HG03064 (cell line): ENCODE measurements at regions not wholly inside any gene's neighbourhood (a gene's known extent, or its start where the extent isn't known, plus 50 kb on each side); places are given as distances from the start of the nearest gene placed in this dataset.

Experiments
- ATAC-seq: cut with Tn5 transposase; IDR thresholded peaks from one replicate; pipeline ENCODE4 v1.9.1; 2021; ENCODE audit warnings: low read depth; ENCODE audit not compliant: unreplicated experiment

DNA sequence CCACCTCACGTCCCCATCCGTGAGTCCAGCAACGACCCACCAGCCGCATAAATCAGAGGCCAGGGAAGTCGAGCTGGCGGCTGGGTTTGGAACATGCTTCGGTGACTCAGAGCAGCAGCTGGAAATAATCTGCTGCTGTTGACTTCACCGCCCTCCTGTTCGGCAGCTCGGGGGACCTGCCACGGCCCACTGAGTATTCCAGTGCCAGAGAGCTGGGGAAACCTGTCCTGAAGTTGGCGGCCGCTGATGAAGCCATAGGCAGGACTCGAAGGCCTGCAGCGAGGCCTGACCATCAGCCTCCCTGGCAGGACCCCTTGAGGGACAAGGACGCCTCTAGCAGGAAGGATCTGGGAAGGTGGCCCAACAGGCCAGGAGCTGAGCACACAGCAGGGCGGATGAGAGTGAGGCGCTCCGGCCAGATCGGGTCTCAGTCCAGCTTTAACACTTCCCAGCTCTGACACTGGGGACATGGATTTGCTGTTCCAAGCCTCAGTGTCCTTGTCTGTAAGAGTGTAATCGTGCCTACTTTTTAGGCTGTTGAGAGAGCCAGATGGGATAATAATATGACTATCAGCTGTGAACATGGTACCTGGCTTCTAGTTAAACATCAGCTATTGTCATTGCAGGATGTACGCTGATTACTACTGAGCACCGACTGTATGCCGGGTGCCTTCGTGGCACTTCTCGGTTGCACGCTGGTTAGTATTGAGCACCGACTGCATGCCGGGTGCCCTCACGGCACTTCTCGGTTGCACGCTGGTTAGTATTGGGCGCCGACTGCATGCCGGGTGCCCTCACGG is 50.4 kb upstream of the CIBAR2 start:
- no peak for ATAC-seq

DNA sequence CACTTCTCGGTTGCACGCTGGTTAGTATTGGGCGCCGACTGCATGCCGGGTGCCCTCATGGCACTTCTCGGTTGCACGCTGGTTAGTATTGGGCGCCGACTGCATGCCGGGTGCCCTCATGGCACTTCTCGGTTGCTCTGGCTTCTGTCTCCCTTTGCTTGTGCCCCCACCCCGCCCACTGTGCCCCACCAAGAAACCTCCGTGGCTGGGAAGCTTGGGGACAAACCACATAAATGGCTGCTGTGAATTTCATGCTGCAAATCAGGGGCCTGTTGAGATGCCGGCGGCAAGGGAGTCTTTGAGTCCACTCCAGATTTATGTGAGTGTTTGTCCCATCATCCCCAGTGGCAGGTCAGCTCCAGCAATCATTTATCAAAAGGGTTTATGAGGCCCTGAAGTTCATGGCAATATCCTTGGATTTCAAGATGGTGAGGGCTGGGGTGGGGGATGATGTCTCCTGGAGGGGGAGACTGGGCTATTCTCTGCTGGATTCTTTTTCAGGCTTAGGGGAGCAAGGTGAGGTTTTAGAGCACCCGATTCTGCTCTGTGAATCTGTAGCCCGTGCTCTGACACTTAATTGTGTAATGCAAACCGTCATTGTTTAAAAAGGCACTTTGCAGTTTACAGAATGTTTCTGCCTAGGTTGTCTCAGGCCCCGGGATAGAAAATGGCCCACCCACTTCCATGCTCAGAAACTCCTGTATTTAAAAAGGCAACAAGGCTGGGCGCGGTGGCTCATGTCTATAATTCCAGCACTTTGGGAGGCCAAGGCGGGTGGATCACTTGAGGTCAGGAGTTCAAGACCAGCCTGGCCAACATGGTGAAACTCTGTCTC is 51.2 kb upstream of the CIBAR2 start:
- ATAC-seq: no peak

DNA sequence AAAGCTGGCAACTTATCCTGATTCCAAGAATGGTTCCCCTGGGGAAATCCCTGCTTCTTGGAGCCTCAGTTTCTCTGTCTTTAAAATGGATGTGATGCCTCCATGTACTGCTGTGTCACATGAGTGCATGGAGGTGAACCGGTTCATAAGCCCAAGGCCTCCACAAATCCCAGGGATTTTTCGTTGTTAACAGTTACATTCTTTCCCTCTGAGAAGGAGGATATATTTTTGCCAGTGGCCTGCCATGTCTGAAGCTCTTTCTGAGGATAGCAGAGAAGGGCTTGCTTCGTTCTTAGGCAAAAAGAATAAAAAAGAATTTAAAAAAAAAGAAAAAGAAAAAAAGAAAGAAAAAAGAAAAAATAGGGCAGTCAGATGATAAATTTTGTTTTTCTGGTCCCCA is 52.2 kb upstream of the CIBAR2 start:
- no peak for ATAC-seq

DNA sequence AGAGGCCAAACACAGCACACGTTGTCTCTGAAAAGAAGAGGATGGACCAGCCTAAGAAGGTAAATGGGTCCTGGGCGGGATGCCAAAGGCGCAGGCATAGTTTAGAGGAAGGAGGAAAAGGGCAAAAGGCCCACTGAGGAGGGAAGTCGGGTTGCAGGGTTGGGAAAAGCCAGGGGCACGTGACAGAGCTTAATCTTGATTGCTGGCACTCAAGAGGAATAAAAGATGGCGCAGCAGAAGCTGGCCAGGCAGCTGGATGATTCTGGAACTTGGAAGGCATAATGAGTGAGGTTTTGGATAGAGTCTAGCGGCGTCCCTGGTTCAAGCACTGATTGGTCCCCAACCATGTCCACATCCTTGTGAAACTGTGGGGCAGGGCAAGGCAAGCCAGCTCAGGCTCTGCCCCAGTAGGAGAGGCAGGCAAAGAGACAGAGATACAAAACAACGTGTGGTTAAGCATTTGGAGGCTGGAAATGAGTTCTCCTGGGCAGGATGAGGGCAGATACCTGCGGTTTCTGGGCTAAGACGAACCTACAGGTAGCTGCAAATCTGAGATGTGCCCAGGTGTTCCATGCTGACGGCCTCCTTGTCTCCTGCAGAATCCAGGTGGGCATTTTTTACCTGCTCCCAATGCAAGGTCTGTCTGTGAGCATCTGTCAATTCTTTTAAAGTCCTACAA is 52.7 kb upstream of the CIBAR2 start:
- no peak for ATAC-seq

DNA sequence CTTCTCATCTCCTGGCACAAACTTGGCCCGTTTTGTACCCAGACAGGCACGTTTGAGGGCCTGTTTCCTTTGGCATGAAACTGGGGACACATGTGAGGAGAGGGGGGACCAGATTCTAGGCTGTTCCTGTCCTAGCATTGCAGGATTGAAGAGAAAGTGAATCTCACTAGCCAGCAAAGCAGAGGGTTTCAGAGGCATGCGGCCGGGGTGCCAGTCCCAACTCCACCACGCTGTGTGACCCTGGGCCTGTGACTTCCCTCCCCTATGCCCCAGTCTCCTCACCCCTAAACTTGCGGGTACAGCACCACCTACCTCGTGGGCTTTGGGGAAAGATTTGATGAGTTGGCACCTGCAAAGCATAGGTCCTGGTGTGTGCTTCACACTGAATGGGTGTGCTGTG is 53.5 kb upstream of the CIBAR2 start:
- no peak for ATAC-seq

DNA sequence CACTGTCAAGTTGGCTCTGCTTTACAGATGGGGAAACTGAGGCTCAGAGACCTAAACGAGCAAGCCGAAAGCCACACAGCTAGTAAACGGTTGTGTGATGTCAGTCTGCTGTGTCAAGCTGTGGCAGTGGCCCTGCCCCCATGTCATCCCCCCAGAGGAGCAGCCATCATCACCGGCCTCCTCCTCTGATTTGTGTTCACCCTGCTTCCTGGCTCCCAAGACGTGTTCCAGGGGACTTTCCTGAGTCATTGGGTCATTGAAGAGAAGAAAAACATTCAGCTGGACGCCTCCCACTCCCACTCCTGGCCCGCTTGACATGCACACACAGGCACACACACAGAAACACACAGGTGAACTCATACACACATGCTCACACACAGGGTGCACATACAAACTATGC is 54.0 kb upstream of the CIBAR2 start:
- no peak for ATAC-seq

DNA sequence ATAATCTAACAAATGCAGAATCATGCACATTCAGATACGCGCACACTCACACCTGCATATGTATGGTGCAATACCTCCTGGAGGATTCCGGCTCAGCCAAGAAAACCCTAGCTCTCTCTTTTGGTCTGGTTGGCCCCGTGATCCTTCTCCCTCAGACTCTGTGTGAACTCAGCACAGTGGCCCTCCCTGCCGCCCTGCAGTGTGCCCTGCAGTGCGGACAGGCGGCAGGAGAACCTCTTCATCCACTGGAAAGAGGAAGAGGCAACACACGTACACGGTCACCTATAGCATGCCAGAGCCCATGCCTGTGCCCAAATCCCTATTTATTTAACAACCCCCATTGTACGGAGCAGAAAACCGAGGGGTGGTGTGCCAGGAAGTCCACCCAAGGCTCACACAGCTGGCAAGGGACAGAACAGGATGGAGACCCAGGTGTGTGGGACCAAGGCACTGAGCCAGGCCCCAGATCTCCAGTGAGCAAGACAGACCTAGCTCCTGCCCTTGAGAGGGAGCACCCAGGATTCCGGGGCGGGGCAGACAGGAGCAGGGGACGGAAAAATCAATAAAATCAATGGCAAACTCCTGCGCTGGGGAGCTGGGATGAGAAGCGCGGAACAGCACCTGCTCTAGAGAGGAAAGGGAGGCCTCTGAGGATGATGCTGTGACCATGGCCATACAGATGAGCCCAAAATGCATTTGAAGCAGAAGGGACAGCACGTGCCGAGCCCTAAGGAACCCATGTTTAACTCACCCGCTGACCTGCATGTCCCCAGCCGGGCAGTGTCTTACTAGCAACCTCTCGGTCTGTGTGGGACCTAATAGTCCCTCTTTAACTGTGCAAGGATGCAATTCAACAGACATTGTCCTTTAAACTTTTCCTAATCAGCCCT is 54.7 kb upstream of the CIBAR2 start:
- no peak for ATAC-seq

DNA sequence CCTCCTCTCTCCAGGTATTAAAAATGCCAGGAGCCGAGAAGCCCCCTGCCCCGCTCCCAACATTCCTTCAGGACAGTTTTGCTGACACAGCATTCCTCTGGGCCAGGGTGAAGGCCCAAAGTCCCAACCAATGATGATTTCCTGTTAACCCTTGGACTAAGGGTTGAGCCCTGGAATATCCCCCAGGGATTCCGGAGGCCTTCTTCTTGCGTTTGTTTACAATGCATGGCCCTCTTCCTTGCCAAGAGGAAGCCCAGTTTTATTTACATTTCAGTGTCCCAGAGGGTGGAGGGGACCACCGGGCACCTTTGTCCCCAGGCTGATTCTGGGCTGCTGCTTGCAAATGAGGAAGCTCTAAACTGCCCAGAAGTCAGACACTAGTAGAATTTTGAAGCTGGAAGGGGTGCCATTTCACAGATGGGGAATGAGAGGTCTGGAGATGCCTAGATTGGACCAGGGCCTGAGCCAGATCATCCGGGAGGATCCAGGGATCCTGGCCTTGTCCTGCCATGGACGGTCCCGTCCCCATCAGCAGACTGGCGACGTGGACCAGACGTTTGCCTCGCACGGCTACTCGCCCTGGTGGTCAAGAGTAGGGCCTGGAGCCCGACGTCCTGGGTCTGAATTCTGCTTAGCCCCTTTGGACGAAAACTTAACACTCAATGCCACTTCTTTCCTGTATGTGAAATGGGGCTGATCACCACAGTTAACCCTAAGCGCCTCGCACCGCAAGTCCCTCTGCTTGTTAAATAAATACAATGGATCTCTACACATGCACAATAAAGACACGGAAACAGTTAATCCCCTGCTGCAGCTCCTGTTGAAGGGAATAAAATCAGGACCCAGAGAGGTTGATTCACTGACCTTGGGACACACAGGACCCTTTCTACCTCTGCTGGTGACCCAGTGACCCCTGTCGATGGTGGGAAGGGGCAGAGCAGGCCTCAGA is 55.6 kb upstream of the CIBAR2 start:
- no peak for ATAC-seq

DNA sequence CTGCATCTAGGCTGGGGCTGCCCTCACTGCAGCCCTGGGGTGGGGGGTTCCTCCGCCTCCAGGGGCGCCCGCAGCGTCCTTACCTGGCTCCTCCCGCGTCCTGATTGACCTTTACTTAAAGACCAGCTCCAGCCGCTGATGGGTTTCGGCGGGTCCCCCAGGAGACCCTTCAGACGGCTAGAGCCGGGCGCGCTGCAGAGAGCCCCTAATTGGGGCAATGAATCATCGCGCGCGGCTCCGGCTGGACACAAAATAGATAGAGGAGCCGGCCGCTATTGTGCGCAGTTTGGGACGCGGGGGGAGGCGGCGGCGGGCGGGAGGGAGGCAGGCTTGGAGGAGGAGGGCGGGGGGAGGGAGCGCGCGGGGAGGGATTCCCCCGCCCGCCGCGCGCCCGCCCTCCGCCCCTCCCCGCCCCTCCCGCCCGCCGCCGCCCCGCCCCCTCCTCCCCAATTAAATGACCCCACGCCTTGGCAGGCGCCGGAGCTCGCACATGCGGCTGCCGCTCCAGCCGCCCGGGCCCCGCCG is 56.5 kb upstream of the CIBAR2 start:
- no peak for ATAC-seq

DNA sequence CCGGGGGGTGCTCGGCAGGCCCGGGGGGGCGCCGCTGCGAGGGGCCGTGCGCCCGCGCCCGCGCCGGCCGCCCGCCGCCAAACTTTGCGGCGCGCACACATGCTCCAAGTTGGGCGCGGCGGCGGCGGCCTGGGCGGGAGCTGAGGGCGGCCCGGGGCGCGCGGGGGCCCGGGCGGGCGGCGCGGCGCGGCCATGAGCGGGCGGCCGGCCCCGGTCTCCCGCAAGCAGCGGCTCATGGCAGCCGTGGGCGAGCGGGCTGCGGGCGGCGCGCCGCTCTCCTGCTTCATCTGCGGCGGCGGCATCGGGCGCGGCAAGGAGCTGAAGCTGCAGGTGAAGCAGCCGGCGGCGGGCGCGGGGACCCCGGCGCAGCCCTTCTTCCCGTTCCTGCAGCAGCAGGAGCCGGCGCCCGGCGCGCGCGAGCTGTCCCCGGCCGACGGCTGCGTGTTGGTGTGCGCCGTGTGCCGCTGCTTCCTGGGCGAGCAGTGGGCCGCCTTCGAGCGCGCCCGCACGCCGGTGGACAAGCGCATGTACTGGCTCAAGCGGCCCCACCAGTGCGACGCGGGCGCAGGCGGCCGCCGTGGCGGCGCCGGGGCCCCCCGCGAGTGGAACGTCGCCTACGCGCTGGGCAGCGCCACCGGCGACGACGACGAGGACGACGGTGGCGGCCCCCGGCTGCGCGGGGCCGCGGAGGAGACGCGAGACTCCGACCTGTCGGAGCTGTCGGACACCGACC is 57.2 kb upstream of the CIBAR2 start:
- no peak for ATAC-seq

DNA sequence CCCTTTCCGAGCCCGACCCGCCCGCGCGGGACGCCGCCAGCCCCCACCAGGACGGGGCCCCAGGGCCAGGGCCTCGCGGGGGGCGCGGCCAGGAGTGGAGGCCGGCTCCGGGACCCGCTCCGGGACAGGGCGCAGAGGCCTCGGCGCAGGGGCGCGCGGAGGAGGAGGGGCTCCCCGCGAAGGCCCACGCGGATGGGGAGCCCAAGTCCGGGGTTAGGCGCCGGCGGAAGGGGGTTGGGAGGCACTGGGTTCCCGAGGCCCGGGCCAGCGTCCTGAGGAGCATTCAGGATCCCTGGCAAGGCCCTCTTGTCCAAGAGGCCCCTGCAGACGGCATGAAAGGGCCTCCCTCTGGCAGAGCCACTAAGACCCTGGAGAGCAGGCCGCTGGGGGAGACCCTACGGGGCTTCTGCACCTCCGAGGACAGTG is 57.8 kb upstream of the CIBAR2 start:
- no peak for ATAC-seq

DNA sequence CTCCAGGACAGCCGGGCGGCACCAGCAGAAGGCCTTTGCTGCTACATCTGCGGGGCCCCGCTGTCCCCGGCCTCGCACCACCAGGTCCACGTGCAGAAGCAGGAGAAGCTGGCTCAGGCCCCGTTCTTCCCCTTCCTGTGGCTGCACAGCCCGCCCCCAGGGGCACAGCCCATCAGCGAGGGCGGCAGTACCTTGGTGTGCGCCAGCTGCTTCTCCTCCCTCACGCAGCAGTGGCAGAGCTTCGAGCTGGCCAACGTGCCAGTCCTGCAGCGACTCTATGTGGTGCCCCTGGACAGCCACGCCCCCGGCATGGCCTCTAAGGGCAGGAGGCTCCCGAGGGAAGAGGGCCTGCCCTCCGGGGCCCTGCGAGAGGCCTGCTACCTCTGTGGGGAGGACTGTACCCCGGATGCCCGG is 58.3 kb upstream of the CIBAR2 start:
- ATAC-seq: no peak

DNA sequence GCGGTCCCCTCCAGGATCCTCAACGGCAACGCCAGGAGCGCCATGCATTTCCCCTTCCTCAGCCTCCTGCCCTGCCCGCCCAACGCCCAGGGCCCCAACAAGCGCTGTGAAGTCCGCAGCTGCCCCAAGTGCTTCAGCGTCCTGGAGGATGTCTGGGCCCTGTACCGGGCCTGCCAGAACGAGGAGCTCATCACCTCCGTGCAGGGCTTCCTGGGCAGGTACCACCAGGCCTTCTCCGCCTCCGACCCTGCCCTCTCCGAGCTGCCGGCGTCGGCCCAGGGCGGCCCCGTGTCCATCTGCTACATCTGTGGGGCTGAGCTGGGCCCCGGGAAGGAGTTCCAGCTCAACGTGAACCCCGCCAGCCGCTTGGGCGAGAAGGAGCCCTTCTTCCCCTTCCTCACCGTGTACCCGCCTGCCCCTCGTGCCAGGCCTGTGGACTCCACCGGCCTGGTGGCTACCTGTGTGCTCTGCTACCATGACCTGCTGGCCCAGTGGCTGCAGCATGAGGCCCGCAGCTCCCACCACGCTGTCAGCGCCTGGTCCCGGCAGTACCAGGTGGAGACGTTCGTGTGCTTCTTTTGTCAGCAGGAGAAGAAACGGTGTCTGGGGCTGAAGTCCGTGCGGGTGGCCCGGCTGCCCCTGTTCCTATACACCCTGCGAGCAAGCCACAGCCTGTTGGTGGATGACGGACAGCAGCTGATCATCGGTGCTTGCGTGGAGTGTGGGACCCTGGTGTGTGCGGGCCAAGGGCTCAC is 58.9 kb upstream of the CIBAR2 start:
- no peak for ATAC-seq

DNA sequence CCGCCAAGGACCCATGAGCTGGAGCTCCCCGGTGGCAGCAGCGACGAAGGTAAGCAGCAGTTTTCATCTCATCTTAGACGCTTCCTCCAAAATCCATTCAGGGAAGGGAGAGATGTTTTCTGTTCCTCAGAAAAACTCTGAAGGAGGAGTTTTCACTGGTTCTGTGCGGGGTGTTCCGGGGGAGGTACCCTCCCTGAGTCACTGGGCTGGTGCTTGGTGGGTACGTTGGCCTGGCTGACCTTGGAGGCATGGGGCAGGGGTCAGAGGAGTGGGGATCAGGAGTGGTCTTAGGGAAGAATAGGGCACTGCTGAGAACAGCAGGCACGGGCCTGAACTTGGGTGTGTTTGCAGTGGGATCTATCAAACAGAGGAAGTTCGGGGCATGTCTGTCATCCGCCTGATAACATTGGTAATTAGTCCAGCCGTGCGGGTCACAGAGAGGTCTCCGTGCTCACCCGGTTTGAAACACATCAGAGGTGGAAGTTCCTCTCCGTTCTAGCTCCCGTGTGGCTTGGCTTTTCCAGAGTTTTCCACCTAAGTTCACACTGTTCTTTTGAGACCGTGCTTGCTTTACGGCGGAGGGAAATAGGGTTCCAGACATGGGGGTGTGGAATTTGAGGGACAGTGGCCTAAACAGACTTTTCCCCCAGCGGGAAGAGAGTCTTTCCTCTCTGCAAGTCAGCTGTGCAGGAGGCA is 59.6 kb upstream of the CIBAR2 start:
- no peak for ATAC-seq

DNA sequence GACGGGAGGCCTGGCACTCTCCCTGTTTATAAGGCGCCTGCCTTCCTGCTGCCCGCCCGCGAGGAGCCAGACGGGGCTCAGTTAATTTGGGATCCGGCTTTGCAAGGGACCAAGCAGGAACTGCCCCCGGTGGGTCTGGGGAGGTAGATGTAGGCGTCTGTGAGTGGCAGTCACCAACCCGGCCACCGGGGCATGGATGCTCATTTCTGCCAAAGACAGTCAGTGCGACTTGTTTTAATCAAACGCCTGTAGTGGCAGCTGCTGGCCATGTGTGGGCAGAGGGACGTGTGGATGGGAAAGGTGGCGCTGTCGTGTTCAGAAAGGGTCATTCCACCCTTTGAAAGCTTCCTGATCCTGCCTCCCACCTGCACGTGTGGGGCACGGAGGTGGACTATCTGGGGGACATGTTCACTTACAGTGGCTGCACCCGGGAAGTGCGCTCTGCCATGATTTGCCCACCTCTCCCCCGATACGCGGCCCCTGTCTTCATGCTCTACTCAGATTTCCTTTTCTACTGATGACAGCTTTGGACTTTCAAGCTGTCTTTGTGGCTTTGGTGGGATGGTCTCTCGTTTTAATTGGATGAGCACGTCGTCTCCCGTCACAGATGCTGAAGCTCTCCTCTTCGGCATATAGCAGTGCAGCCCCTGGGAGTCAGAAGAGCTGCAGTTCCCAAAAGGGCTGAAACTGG is 60.3 kb upstream of the CIBAR2 start:
- ATAC-seq: no peak

DNA sequence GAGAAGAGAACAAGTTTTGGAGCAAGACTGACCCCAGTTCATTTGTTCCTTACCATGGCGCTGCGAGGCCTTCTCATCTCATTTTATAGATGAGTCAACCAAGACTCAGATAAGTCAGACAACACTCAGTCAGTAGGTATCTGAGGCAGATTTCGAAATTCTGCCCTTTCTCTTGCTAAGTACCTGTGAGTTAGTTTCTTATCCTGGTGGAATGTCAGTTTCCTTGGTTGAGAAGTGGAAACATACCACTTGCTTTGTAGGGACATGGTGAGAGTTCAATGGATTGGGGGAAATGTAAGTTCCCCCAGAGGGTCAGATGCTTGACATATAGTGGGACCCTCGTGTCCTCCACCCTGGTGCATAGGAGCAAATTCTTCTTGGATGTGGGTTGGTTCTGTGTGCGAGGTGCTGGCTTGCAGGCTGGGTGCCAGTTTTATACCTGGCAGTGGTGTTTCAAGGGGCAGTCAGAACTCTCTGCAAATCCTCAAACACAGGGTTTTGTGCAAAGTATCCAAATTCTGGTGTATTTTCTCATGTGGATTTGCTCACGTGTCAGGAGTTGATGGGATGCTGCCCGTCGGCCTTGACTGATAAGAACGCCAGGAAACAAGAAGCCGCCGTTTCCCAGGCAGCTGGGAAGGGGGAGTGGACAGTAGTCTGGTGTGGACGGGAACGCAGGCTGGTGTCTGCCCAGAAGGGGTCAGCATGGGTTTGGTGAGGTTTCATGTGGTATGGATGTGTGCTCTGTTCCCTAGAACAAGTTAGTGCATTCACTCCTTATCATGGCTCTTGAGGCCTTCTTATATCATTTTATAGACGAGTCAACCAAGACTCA is 61.1 kb upstream of the CIBAR2 start:
- no peak for ATAC-seq
